GM19238 (cell line): ENCODE measurements at regions not wholly inside any gene's neighbourhood (a gene's known extent, or its start where the extent isn't known, plus 50 kb on each side); places are given as distances from the start of the nearest gene placed in this dataset.

ENCODE experiments used
- DNase-seq: peaks from one replicate; pipeline ENCODE4 v3.0.0; 2011; ENCODE audit warnings: low spot score; ENCODE audit not compliant: insufficient read length

GRCh38 chr5:1748271-1748670 lies 51.4 kb downstream of the MRPL36 start:
- DNase-seq = no peak

GRCh38 chr5:1747803-1748085 lies 51.9 kb downstream of the MRPL36 start:
- DNase-seq = no peak

GRCh38 chr5:1747079-1747802 lies 52.4 kb downstream of the MRPL36 start:
- no peak for DNase-seq

DNA sequence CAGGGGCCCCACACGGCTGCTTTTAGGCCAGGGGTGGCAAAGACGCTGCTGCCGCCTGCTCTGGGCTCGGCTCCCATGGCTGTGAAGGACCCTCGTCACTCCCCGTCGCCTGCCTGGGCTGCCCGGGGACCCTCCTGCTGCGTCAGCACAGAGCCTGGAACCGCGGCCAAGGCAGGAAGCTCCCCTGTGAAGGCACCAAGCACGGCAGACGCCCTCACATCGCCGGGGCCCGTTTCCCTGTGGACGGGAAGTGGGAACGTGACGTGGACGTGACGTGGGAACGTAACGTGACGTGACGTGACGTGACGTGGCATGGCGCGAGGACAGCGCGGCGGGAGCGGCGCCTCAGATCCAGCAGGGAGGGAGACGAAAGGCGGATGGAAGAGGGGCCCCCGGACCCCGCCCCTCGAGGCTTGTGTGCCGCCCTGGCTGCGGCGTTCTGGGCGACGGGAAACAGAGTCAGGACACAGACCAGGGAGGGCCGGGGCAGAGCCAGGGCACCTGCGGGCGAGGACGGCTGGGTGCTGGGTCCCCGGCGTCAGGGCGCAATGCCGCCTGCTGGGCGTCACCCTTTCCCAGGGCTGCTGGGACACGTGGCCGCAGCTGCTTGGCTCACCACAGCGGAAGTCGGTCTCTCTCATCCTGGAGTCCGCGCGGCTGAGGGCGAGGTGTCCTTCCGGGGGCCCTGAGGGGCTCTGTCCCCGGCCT lies 53.1 kb downstream of the MRPL36 start:
- no peak for DNase-seq

- DNase-seq = no peak
Observed at GRCh38 chr5:1745796-1746370, 53.8 kb downstream of the MRPL36 start.

DNA sequence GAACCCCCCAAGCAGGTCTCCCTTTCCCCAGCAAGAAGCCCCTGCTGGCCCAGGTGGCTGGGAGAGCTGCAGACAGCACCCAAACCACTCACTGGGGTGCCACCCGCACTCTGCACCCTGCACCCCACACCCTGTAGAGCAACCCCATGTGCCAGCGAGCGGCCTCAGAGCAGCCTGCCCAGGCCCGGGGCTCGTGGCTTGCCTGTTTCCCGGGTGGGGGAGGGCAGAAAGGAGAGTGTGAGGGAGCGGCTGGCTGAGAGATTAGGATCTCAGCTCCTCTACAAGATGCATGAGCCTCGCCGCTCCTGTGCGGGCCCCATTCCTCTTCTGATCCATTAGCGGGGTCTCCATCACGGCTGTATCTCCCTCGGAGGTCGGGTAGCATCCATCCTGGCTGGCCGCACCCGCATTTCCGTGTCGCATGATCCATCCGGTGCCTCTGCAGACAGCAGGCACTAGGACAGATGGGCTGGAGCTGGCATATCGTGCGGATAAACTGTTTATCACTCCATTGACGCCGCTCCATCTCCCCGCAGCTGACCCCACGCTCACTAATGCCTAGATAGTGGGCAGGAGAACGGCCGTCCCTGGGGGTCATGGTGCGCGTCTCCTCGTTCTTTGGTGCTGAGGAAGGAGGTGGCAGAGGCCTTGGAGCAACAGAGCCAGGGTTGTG lies 54.4 kb downstream of the MRPL36 start:
- DNase-seq = no peak

GRCh38 chr5:1744393-1745122 lies 55.1 kb downstream of the MRPL36 start:
- DNase-seq = no peak

DNA sequence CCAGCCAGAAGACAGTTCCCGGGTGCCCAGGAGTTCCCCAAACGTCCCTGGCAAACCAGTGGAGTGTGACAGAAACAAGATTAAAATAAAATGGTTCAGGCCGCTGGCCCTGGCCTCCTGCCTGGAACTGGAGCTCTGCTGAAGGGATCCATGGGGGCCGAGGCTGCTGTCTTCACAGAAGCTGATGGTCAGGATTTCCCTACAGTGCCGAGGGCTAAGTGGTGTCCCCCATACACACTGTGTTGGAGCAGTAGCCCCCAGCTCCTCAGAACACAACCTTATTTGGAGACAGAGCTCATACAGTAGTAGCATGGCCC lies 55.9 kb downstream of the MRPL36 start:
- DNase-seq = no peak

DNA sequence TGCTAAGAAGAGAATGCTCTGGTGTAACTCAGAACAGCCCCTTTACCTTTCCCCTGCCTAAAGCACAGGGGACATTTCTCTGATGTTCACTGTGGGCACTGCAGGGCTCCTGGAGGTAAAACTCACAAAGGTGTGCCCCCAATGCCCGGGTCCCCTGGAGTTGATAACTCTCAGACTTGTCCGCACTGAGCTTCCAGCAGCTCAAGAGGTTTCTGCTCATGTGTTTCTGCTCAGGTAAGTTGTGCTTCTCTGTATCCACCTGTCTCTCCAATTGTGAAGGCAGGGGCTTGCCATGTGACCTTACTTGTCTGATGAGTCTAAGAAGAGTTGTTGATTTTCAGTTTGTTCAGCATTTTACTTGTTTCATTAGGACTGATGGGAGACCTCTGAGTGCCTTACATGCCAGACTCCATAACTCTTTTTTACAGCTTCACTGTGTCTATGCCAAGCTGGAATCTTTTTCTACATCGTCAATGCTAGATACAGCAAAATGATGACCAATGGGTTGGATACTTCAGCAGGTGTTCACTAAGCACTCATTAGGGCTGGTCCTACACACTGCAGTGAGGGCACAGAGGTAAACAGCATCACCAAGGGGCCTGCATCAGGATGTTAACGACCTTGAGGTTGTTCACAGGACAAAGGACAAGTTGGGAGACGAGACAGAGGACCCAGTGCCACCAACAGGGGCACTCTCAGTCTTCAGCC lies 56.4 kb downstream of the MRPL36 start:
- no peak for DNase-seq

DNA sequence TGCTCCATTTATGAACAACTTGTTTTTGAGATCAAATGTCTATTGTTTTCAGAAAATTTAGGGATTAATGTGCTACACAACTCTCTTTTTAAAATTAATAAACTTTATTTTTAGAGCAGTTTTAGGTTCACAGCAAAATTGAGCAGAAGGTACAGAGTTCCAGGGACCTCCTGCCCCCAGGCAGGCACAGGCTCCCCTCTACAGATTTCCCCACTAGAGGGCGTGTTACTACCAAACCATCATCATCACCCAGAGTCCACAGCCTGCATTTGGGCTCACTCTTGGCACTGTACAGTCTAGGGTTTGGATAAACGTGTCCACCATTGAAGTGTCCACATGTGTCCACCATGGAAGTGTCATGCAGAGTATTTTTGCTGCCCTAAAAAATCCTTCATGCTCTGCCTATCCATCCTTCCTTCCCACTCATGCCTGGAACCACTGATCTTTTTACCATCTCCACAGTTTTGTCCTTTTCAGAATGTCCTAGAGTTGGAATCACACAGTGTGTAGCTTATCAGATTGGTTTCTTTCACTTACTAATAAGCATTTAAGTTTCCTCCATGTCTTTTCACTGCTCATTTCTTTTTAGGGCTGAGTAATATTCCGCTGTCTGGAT lies 61.7 kb downstream of the MRPL36 start:
- DNase-seq = peak; percentile 58

DNA sequence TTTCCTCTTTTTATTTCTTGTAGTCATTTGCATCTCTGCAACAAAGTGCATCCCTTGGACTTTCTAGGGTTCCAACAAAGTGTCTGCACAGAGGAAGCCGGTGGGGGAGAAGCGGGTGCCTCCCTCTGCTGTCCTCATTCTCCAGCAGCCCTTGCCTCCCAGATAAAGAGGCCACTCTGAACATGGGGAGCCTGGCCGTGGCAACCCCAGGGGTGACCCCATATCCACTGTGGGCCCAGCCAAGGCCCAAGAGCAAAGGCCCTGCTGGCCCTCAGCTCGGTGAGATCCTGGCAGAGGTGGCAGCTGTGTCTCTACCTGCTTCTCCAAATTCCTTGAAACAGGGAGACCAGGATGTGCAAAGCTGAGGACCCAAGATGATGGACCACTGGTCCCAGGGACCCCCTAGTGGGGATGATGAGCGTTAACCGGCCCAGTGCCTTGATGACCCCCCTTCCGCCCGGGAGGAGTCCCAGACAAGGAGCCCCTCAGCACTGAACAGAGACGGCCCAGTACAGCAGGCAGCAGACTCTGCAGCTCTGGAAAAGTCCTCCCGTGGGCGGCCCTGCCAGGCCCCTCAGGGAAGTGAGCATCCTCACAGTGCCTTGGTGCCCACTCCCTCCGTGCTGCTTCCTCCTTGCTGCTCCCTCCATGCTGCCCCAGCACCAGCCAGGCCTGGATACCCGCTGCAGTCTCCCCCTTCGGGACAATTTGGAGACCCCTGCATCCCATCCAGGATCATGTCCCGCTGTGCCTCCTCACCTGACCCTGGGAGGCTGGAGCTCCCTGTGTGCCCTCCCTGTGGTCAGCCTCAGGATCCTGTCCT lies 62.5 kb downstream of the MRPL36 start:
- no peak for DNase-seq

- no peak for DNase-seq
Observed at GRCh38 chr5:1736065-1736464, 63.6 kb downstream of the MRPL36 start.

GRCh38 chr5:1735320-1735970 lies 64.2 kb downstream of the MRPL36 start:
- no peak for DNase-seq

DNA sequence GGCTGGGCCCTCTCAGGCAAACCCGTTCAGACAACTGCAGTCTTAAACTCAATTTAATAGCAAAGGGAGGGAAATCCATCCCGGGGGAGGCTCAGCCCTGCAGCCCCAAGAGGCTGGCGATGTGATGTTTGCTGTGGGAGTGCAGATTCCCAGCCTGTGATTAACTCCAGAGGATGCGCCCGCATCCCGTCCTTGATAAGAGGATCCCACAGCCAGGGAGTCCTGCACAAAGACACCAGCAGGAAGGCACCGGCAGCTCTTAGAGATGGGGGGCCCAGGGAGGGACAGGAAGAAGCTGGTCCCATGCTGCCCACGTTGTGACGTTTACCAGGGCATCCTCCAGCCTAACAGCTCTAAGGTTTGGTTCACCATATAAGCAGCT lies 64.7 kb downstream of the MRPL36 start:
- no peak for DNase-seq

GRCh38 chr5:1734271-1734907 lies 65.2 kb downstream of the MRPL36 start:
- DNase-seq = no peak

DNA sequence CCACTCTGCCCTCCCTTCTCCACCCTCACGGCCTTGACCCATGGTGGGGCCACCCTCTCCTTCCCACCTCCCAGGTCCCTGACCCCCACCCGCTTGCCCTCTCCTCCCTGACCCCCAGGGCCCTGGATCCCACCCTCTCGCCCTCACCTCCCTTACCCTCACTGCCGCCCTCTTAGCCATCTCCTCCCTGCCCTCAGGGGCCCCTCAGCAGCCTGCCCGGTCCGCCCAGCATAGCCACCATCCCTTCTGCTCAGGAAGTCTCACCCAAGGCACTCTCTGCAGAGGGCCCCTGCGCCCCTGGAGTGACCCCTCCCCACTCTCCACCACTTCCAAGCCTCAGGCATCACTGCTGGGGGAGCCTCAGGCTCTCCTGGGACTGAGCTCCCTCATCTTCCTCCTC lies 66.3 kb downstream of the MRPL36 start:
- no peak for DNase-seq

GRCh38 chr5:1732945-1733344 lies 66.7 kb downstream of the MRPL36 start:
- no peak for DNase-seq

DNA sequence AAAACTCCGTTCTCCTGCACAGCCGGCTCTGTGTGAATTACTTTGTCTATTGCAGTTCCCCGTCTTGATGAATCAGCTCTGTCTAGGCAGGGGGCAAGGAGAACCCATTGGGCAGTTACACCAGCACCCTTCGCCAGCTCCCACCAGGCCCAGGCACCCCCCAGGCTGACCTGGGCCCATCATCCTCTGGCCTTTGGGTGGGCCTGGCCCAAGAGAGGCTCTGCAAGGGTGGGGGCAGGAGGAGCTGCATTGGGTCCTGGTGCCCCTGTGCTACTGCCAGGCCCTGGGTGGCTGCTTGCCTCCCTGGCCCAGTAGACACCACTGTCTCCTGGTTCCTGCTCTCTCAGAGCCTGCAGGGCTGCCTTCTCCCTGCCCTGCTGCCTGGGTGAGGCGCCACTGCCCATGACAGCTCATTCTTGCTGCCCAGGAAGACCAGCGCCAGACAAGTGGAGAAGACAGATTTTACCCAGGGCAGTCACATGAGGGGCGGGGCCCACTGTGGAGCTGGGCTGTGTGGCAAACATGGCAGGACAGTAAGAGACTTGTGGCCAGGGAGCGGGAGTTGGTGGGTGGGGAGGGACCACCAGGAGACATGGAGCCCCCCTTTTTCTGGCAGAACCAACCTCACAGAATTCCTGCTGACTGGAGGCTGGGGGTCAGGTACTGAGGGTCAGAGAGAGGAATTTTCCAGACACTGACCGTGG lies 67.2 kb downstream of the MRPL36 start:
- no peak for DNase-seq
